Gastrocnemius medialis (tissue), 4 donors: ENCODE measurements at regions not wholly inside any gene's neighbourhood (a gene's known extent, or its start where the extent isn't known, plus 50 kb on each side); places are given as distances from the start of the nearest gene placed in this dataset.
"Not testable (repeated sequence)": the region's sequence is repeated elsewhere in the genome, so short reads cannot be mapped to it uniquely, and the experiment has no call there.

Source experiments
- ATAC-seq, 2 donors: fragments of 150-250 bp; one replicate each; pipeline ENCODE4 v1.9.1; 2016
- DNase-seq, 2 donors: peaks; one replicate each; pipeline ENCODE4 v3.0.0-alpha.2; 2019
- H3K27ac ChIP-seq, 4 donors: fragments of 200-600 bp; sonication (generic); 1 replicate in 1 of 4; 2 replicates in 3 of 4; pipeline ENCODE4 v1.5.1; 2016 to 2018; ENCODE audit warnings: mild to moderate bottlenecking in 2 of 4, moderate library complexity in 1 of 4
- H3K27me3 ChIP-seq, 3 donors: fragments of 200-600 bp; sonication (generic) in 2 of 3; 1 replicate in 1 of 3; 2 replicates in 2 of 3; pipeline versions ENCODE4 v1.5.1 to v1.6.0; 2016 to 2019; ENCODE audit warnings: mild to moderate bottlenecking in 1 of 3, moderate library complexity in 1 of 3
- H3K36me3 ChIP-seq, 2 donors: fragments of 200-600 bp; sonication (generic) in 1 of 2; one replicate each; pipeline ENCODE4 v1.5.1; 2017 to 2018
- H3K4me1 ChIP-seq, 2 donors: fragments of 200-600 bp; sonication (generic) in 1 of 2; one replicate each; pipeline ENCODE4 v1.5.1; 2016 to 2017; ENCODE audit warnings: mild to moderate bottlenecking in 2 of 2
- H3K4me3 ChIP-seq, 4 donors: fragments of 200-600 bp; sonication (generic) in 3 of 4; 1 replicate in 1 of 4; 2 replicates in 3 of 4; pipeline ENCODE4 v1.5.1; 2016 to 2019; ENCODE audit warnings: mild to moderate bottlenecking in 2 of 4
- H3K9me3 ChIP-seq, 3 donors: fragments of 200-600 bp; sonication (generic) in 2 of 3; 1 replicate in 1 of 3; 2 replicates in 2 of 3; pipeline ENCODE4 v1.5.1; 2016 to 2019
- POLR2A ChIP-seq, 2 donors: fragments of 450-650 bp; IDR thresholded peaks; one replicate each; pipeline ENCODE4 v1.6.1; 2017; ENCODE audit warnings: antibody characterized with exemption in 2 of 2, mild to moderate bottlenecking in 2 of 2, moderate library complexity in 2 of 2
- in situ Hi-C, 4 donors: fragments of 200-750 bp; cut with MboI; loops; one replicate each; pipeline versions ENCODE4 v1.15.0 to v1.8.0; 2017; ENCODE audit warnings: low sequenced_read_pairs in 4 of 4
- intact Hi-C: fragments of 100-400 bp; cut with DNase I; formaldehyde crosslinking; loops from one replicate; pipeline ENCODE4 v1.15.1; 2023; ENCODE audit warnings: low total_unique reads
- TF ChIP-seq, protein P1 (sequence below), 5 experiments: fragments of 450-650 bp in 3 of 5; fragments of 200-600 bp in 2 of 5; sonication (generic) in 2 of 5; IDR thresholded peaks in 4 of 5; conservative IDR thresholded peaks in 1 of 5; 1 replicate in 4 of 5; 2 replicates in 1 of 5; pipeline ENCODE4 v1.5.1; 2016 to 2019; ENCODE audit warnings: antibody characterized with exemption in 5 of 5, mild to moderate bottlenecking in 3 of 5, moderate library complexity in 3 of 5

DNA sequence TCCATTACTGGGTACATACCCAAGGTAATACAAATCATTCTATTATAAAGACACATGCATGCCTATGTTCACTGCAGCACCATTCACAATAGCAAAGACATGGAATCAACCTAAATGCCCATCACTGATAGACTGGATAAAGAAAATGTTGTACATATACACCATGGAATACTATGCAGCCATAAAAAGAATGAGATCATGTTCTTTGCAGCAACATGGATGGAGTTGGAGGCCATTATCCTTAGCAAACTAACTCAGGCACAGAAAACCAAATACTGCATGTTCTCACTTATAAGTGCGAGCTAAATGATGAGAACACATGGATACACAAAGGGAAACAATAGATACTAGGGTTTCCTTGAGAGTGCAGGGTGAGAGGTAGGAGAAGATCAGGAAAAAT is 146.8 kb downstream of the IBTK start:
- H3K27me3 ChIP-seq, H3K36me3 ChIP-seq, H3K9me3 ChIP-seq, H3K27ac ChIP-seq, H3K4me3 ChIP-seq, H3K4me1 ChIP-seq, ATAC-seq, DNase-seq, in situ Hi-C loops, intact Hi-C loops: not testable (repeated sequence)

DNA sequence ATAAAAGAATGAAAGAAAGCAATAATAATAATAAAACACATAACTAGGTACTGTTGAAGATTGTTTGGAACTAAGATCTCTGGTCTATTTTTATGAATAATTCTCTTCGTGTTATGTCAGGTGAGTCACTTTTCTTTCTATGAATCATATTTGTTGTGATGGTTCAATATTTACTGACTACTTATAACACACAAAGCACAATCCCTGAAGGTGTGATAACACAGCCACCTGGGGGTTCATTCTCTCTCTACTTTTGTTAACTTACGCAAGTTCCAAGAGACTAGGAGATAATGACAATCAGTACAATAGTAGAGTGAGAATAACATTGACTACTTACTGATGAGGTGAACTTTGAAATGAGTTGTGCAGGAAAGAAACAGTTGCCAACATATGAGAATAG is 149.9 kb downstream of the IBTK start:
- Histone ChIP-seq H3K27ac (no peak overlapping the region), H3K4me1 (no peaks in the 10 kb centered on the region), H3K27me3 (no peaks in the 10 kb centered on the region), H3K4me3 (no peak overlapping the region), H3K9me3 (no peaks in the 10 kb centered on the region), H3K36me3 (no peaks in the 10 kb centered on the region)
- intact Hi-C loops = no loop called here
- no peak for TF ChIP-seq POLR2A (IDR thresholded peaks at IDR 0.05)
- TF ChIP-seq, protein P1, sequence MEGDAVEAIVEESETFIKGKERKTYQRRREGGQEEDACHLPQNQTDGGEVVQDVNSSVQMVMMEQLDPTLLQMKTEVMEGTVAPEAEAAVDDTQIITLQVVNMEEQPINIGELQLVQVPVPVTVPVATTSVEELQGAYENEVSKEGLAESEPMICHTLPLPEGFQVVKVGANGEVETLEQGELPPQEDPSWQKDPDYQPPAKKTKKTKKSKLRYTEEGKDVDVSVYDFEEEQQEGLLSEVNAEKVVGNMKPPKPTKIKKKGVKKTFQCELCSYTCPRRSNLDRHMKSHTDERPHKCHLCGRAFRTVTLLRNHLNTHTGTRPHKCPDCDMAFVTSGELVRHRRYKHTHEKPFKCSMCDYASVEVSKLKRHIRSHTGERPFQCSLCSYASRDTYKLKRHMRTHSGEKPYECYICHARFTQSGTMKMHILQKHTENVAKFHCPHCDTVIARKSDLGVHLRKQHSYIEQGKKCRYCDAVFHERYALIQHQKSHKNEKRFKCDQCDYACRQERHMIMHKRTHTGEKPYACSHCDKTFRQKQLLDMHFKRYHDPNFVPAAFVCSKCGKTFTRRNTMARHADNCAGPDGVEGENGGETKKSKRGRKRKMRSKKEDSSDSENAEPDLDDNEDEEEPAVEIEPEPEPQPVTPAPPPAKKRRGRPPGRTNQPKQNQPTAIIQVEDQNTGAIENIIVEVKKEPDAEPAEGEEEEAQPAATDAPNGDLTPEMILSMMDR (IDR thresholded peaks at IDR 0.05 in 4 of 5, conservative IDR thresholded peaks at IDR 0.05 in 1 of 5) = no peak
- DNase-seq (no peak), ATAC-seq (no peak)
- in situ Hi-C loops = no loop called here

GRCh38 chr6:82095091-82095490 is 152.5 kb downstream of the IBTK start:
- in situ Hi-C loops (no loop called here), intact Hi-C loops (no loop called here)
- Histone ChIP-seq H3K9me3 (no peaks in the 10 kb centered on the region), H3K4me1 (no peaks in the 10 kb centered on the region), H3K27me3 (no peaks in the 10 kb centered on the region), H3K27ac (no peak overlapping the region), H3K4me3 (no peak overlapping the region), H3K36me3 (no peaks in the 10 kb centered on the region)
- ATAC-seq = no peak
- DNase-seq = no peak
- no peak for TF ChIP-seq POLR2A (IDR thresholded peaks at IDR 0.05)
- TF ChIP-seq, protein P1 (IDR thresholded peaks at IDR 0.05 in 4 of 5, conservative IDR thresholded peaks at IDR 0.05 in 1 of 5) = no peak

DNA sequence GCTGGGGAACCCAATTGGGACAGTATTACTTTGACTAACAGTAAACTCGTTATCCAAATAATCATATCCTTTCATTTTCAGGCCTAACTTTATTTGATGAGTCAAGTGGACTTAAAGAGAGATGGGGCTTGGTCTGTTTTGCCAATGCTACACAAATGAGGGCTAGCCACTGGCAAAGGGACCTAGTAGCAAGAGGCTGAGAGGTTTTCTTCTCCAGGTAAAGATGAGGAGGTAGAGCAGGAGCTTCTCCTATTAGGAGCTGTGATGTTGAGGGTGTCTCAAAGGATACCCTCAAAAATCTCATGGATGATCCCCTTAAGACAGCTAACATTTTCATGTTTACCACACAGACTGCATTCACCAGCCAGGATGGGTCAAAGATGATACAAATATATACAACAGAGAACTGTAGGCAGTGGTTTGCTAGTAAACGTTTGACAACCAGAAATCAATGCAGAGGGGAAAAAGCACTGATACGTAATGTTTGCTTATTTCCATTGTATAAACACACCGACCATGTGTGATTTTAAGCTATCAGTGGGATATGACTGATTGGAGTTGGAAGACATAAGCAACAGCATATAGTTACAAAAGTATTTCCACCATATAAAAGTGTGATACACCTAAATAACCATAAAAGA is 153.3 kb downstream of the IBTK start:
- Histone ChIP-seq H3K4me1 (no peaks in the 10 kb centered on the region), H3K4me3 (no peak overlapping the region), H3K36me3 (no peaks in the 10 kb centered on the region), H3K27me3 (no peaks in the 10 kb centered on the region), H3K9me3 (no peaks in the 10 kb centered on the region), H3K27ac (no peak overlapping the region)
- DNase-seq (no peak), ATAC-seq (no peak)
- TF ChIP-seq, protein P1 (IDR thresholded peaks at IDR 0.05 in 4 of 5, conservative IDR thresholded peaks at IDR 0.05 in 1 of 5) = no peak
- no peak for TF ChIP-seq POLR2A (IDR thresholded peaks at IDR 0.05)
- intact Hi-C loops (no loop called here), in situ Hi-C loops (no loop called here)

- no peak overlapping the region for H3K4me3 ChIP-seq
- TF ChIP-seq, protein P1 (IDR thresholded peaks at IDR 0.05 in 4 of 5, conservative IDR thresholded peaks at IDR 0.05 in 1 of 5) = no peak
- TF ChIP-seq POLR2A (IDR thresholded peaks at IDR 0.05) = no peak
- H3K4me1 ChIP-seq = no peaks in the 10 kb centered on the region
- ATAC-seq (no peak), DNase-seq (no peak)
- intact Hi-C loops (no loop called here), in situ Hi-C loops (no loop called here)
- H3K36me3 ChIP-seq = no peaks in the 10 kb centered on the region
- no peak overlapping the region for H3K27ac ChIP-seq
- no peaks in the 10 kb centered on the region for H3K9me3 ChIP-seq
- H3K27me3 ChIP-seq = no peaks in the 10 kb centered on the region
Observed at GRCh38 chr6:82088978-82089771, 158.4 kb downstream of the IBTK start.
